DOHH2 (cell line): ENCODE measurements at regions not wholly inside any gene's neighbourhood (a gene's known extent, or its start where the extent isn't known, plus 50 kb on each side); places are given as distances from the start of the nearest gene placed in this dataset.

ENCODE experiments used
- CTCF ChIP-seq: fragments of 200-600 bp; sonication (generic); IDR thresholded peaks from one replicate; pipeline ENCODE4 v1.5.1; 2014; ENCODE audit warnings: antibody characterized with exemption, mild to moderate bottlenecking, low read depth, low read length; ENCODE audit not compliant: poor library complexity, severe bottlenecking
- EZH2phosphoT487 ChIP-seq: fragments of 200-600 bp; sonication (generic); IDR thresholded peaks from 2 replicates; pipeline ENCODE4 v1.6.1; 2017; ENCODE audit warnings: borderline replicate concordance, mild to moderate bottlenecking, antibody characterized with exemption, low read length, moderate library complexity, mixed read lengths

- TF ChIP-seq CTCF: no peak
- no peak for TF ChIP-seq EZH2phosphoT487
These were observed 435.1 kb downstream of the MTX2 start for GRCh38 chr2:176704282-176704858.
